ENCODE measurements at regions not wholly inside any gene's neighbourhood (a gene's known extent, or its start where the extent isn't known, plus 50 kb on each side); places are given as distances from the start of the nearest gene placed in this dataset.

GRCh38 chr3:186432189-186432588, 70.2 kb upstream of the DGKG start:
- Histone ChIP-seq H3K4me3 (replicated peaks; ENCODE audit: insufficient read depth, low read length) (no peak overlapping the region), H3K27ac (replicated peaks) (no peak overlapping the region), H3K27me3 (ENCODE audit: insufficient read depth, poor library complexity, severe bottlenecking) (no peaks in the 10 kb centered on the region)
- TF ChIP-seq CTCF (IDR thresholded peaks at IDR 0.05; ENCODE audit: insufficient read depth, low read length), result no peak
- TF ChIP-seq GABPA (IDR thresholded peaks at IDR 0.05; ENCODE audit: low read depth), result no peak
- no peak for TF ChIP-seq REST (IDR thresholded peaks at IDR 0.05; ENCODE audit: insufficient replicate concordance, low read depth)
- TF ChIP-seq SPI1 (IDR thresholded peaks at IDR 0.05; ENCODE audit: borderline replicate concordance, low read depth), result no peak
- TF ChIP-seq POLR2AphosphoS5 (IDR thresholded peaks at IDR 0.05; ENCODE audit: low read depth), result no peak
- no peak for DNase-seq (ENCODE audit: low read depth in 1 of 2, low spot score in 1 of 2)

GRCh38 chr3:186427627-186428281, 65.7 kb upstream of the DGKG start:
- Histone ChIP-seq H3K27me3 (ENCODE audit: insufficient read depth, poor library complexity, severe bottlenecking) (no peaks in the 10 kb centered on the region), H3K4me3 (replicated peaks; ENCODE audit: insufficient read depth, low read length) (no peak overlapping the region), H3K27ac (replicated peaks) (no peak overlapping the region)
- TF ChIP-seq CTCF (IDR thresholded peaks at IDR 0.05; ENCODE audit: insufficient read depth, low read length) (no peak), REST (IDR thresholded peaks at IDR 0.05; ENCODE audit: insufficient replicate concordance, low read depth) (no peak), POLR2AphosphoS5 (IDR thresholded peaks at IDR 0.05; ENCODE audit: low read depth) (no peak), GABPA (IDR thresholded peaks at IDR 0.05; ENCODE audit: low read depth) (no peak)
- DNase-seq (ENCODE audit: low read depth in 1 of 2, low spot score in 1 of 2), result peak in 1 of 2 experiments; percentile 15

GRCh38 chr3:186425788-186426730, 64.0 kb upstream of the DGKG start:
- Histone ChIP-seq H3K4me3 (replicated peaks; ENCODE audit: insufficient read depth, low read length) (no peak overlapping the region), H3K27ac (replicated peaks) (no peak overlapping the region), H3K27me3 (ENCODE audit: insufficient read depth, poor library complexity, severe bottlenecking) (no peaks in the 10 kb centered on the region)
- TF ChIP-seq REST (IDR thresholded peaks at IDR 0.05; ENCODE audit: insufficient replicate concordance, low read depth) (peak; percentile 29), CTCF (IDR thresholded peaks at IDR 0.05; ENCODE audit: insufficient read depth, low read length) (peak; percentile 51), POLR2AphosphoS5 (IDR thresholded peaks at IDR 0.05; ENCODE audit: low read depth) (no peak), SPI1 (IDR thresholded peaks at IDR 0.05; ENCODE audit: borderline replicate concordance, low read depth) (peak; percentile 51; the same call in 1 of the 2 replicates), GABPA (IDR thresholded peaks at IDR 0.05; ENCODE audit: low read depth) (no peak)
- peak; percentile 35 to 55 for DNase-seq (ENCODE audit: low read depth in 1 of 2, low spot score in 1 of 2)

All from HL-60 (cell line).